ENCODE measurements at regions not wholly inside any gene's neighbourhood (a gene's known extent, or its start where the extent isn't known, plus 50 kb on each side); places are given as distances from the start of the nearest gene placed in this dataset.
A peak's percentile ranks its signal among the peaks of the same experiment; 100 is the strongest.

DNA sequence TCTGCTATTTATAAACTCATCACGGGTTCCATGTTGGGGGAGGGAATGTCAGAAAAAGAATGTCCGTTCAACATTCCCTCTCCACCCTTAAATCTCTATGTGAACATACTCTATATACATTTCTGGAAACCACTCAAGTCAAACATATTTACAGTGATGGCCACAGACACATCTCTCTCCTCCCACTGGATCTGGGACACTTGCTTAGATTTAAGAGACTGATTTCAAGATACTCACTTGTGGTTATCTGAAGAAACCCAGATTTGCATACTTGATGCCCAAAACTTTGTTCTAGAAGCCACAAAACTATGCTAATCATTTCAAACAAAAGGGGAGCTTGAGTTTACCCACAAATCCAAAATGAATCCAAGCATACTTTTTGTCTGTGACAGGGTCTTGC is 182.9 kb upstream of the SOX9 start:
- Histone ChIP-seq H4K20me1 (ENCODE audit: low read length) (no peaks in the 10 kb centered on the region), H3K9me3 (ENCODE audit: low read length) (no peaks in the 10 kb centered on the region), H3K79me2 (ENCODE audit: low read length) (no peaks in the 10 kb centered on the region), H3K27ac (ENCODE audit: low read length) (no peak overlapping the region), H3K27me3 (ENCODE audit: low read length) (no peaks in the 10 kb centered on the region), H2AFZ (ENCODE audit: low read length) (no peak overlapping the region), H3K36me3 (ENCODE audit: low read depth, low read length) (no peaks in the 10 kb centered on the region), H3K9ac (ENCODE audit: low read length) (no peak overlapping the region), H3F3A (ENCODE audit: low read length, unreplicated experiment) (no peaks in the 10 kb centered on the region), H3K4me3 (ENCODE audit: low read length) (no peak overlapping the region), H3K9me2 (replicated peaks; ENCODE audit: low read length) (no peaks in the 10 kb centered on the region), H3K4me2 (ENCODE audit: low read length) (no peak overlapping the region), H3K4me1 (ENCODE audit: insufficient read depth, low read length) (peaks cover 44% of the 10 kb centered on the region)
- intact Hi-C loops (cut with micrococcal nuclease) = no loop called here
- no TSS peak for BruUV-seq (replicated peaks)
- DNase-seq (no peak), ATAC-seq (no peak)
- ChIA-PET POLR2A (ENCODE audit: unreplicated experiment) (no interaction called here), CTCF (no interaction called here)
- no peak for TF ChIP-seq EZH2 (IDR thresholded peaks at IDR 0.05; ENCODE audit: low read length, unreplicated experiment)
- no peak for TF ChIP-seq EZH2phosphoT487 (IDR thresholded peaks at IDR 0.05; ENCODE audit: borderline replicate concordance, low read length)
- TF ChIP-seq, protein P1, sequence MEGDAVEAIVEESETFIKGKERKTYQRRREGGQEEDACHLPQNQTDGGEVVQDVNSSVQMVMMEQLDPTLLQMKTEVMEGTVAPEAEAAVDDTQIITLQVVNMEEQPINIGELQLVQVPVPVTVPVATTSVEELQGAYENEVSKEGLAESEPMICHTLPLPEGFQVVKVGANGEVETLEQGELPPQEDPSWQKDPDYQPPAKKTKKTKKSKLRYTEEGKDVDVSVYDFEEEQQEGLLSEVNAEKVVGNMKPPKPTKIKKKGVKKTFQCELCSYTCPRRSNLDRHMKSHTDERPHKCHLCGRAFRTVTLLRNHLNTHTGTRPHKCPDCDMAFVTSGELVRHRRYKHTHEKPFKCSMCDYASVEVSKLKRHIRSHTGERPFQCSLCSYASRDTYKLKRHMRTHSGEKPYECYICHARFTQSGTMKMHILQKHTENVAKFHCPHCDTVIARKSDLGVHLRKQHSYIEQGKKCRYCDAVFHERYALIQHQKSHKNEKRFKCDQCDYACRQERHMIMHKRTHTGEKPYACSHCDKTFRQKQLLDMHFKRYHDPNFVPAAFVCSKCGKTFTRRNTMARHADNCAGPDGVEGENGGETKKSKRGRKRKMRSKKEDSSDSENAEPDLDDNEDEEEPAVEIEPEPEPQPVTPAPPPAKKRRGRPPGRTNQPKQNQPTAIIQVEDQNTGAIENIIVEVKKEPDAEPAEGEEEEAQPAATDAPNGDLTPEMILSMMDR (conservative IDR thresholded peaks at IDR 0.05; ENCODE audit: low read depth, low read length) = no peak

DNA sequence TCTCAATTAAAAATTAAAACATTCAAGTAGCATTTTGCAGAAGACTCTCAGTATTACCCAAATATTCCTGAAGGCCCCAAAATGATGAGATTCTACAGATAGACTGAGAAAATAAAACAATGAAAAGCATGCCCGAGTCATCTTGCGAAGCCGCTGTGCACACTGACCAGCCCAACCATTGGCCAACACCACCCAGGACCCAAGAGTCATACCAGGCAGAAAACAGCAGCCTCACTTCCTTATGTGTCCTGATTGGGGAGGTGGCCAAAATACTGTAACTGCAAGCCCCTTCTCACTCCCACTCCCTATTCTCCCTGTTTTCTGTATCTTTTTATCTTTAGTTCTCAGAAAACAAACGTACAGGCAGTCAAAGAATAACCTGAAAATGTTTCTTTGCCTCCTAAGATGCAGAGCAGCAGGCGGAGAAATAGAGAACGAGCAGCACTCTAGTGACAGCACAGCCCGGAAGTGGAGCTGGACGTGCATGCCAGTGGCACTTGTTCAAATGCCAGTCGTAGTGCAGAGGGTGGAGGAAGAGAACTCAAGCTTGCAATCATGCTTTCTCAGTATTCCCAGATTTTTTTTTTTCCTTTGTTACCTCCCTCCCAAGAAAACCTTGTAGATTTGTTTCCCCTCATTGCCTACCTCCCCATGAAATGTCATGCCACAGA is 182.3 kb upstream of the SOX9 start:
- no peaks in the 10 kb centered on the region for H3K79me2 ChIP-seq (ENCODE audit: low read length)
- no peaks in the 10 kb centered on the region for H3K27me3 ChIP-seq (ENCODE audit: low read length)
- no peak overlapping the region for H2AFZ ChIP-seq (ENCODE audit: low read length)
- ATAC-seq (no peak), DNase-seq (no peak)
- no peaks in the 10 kb centered on the region for H3F3A ChIP-seq (ENCODE audit: low read length, unreplicated experiment)
- H3K9me2 ChIP-seq (replicated peaks; ENCODE audit: low read length) = no peaks in the 10 kb centered on the region
- no peak overlapping the region for H3K4me3 ChIP-seq (ENCODE audit: low read length)
- no peaks in the 10 kb centered on the region for H3K9me3 ChIP-seq (ENCODE audit: low read length)
- TF ChIP-seq, protein P1 (conservative IDR thresholded peaks at IDR 0.05; ENCODE audit: low read depth, low read length) = no peak
- TF ChIP-seq EZH2 (IDR thresholded peaks at IDR 0.05; ENCODE audit: low read length, unreplicated experiment) = no peak
- no peak for TF ChIP-seq EZH2phosphoT487 (IDR thresholded peaks at IDR 0.05; ENCODE audit: borderline replicate concordance, low read length)
- H3K9ac ChIP-seq (ENCODE audit: low read length) = no peak overlapping the region
- H3K4me1 ChIP-seq (ENCODE audit: insufficient read depth, low read length) = peaks cover 44% of the 10 kb centered on the region
- BruUV-seq (replicated peaks) = no TSS peak
- no peak overlapping the region for H3K27ac ChIP-seq (ENCODE audit: low read length)
- intact Hi-C loops (cut with micrococcal nuclease) = no loop called here
- ChIA-PET CTCF (no interaction called here), POLR2A (ENCODE audit: unreplicated experiment) (interaction anchor here (0.6 kb wide), 1 partner anchor 13 kb away, joined by 7 read pairs; no protein-coding TSS in a partner anchor)
- H4K20me1 ChIP-seq (ENCODE audit: low read length) = no peaks in the 10 kb centered on the region
- H3K4me2 ChIP-seq (ENCODE audit: low read length) = no peak overlapping the region
- H3K36me3 ChIP-seq (ENCODE audit: low read depth, low read length) = no peaks in the 10 kb centered on the region

DNA sequence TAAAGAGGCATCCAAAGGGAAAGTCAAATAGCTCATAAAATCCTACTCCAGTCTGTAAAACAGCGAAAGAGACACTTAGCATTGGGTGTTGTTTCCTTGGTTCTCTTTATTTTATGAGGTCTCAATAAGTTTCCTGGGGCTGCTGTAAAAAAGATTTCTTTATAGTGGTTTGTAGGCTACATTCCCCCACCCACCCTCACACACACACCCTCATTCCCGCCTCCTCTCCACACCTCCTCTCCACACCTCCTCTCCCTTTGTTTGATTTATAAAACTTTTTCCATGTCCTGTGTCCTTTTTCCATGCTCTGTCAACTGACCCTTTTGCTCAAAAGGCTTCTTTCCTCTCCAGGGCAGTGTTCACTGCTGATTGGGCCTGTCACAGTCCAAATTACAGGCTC is 178.9 kb upstream of the SOX9 start:
- Histone ChIP-seq H3K9me3 (ENCODE audit: low read length) (no peaks in the 10 kb centered on the region), H3K79me2 (ENCODE audit: low read length) (no peaks in the 10 kb centered on the region), H3K36me3 (ENCODE audit: low read depth, low read length) (no peaks in the 10 kb centered on the region), H3K27me3 (ENCODE audit: low read length) (no peaks in the 10 kb centered on the region), H3K4me2 (ENCODE audit: low read length) (no peak overlapping the region), H4K20me1 (ENCODE audit: low read length) (no peaks in the 10 kb centered on the region), H2AFZ (ENCODE audit: low read length) (no peak overlapping the region), H3K4me3 (ENCODE audit: low read length) (no peak overlapping the region), H3K9me2 (replicated peaks; ENCODE audit: low read length) (no peaks in the 10 kb centered on the region), H3F3A (ENCODE audit: low read length, unreplicated experiment) (no peaks in the 10 kb centered on the region), H3K9ac (ENCODE audit: low read length) (no peak overlapping the region), H3K4me1 (ENCODE audit: insufficient read depth, low read length) (peaks cover 14% of the 10 kb centered on the region), H3K27ac (ENCODE audit: low read length) (no peak overlapping the region)
- BruUV-seq (replicated peaks) = no TSS peak
- intact Hi-C loops (cut with micrococcal nuclease) = no loop called here
- POLR2A ChIA-PET (ENCODE audit: unreplicated experiment) = interaction anchor here (0.6 to 0.8 kb wide), 2 partner anchors 359 to 421 kb away, joined by 4 read pairs; no protein-coding TSS in a partner anchor
- CTCF ChIA-PET = no interaction called here
- peak; percentile 24 for ATAC-seq
- DNase-seq = no peak
- TF ChIP-seq, protein P1 (conservative IDR thresholded peaks at IDR 0.05; ENCODE audit: low read depth, low read length) = no peak
- TF ChIP-seq EZH2 (IDR thresholded peaks at IDR 0.05; ENCODE audit: low read length, unreplicated experiment) (no peak), EZH2phosphoT487 (IDR thresholded peaks at IDR 0.05; ENCODE audit: borderline replicate concordance, low read length) (no peak)
